IMR-90 (cell line): ENCODE measurements at regions not wholly inside any gene's neighbourhood (a gene's known extent, or its start where the extent isn't known, plus 50 kb on each side); places are given as distances from the start of the nearest gene placed in this dataset.
"Not testable (repeated sequence)": the region's sequence is repeated elsewhere in the genome, so short reads cannot be mapped to it uniquely, and the experiment has no call there.

Experiments used
- ATAC-seq: fragments of 200-7000 bp; cut with Tn5 transposase; 2 replicates; pipeline ENCODE4 v1.9.1; 2020; ENCODE audit warnings: low read depth, mild to moderate bottlenecking, moderate library complexity
- BruUV-seq: library from RNA; stranded (reverse); fragments of 400-500 nt; replicated peaks from 2 replicates; lab custom pipeline; 2021; lab: Mats Ljungman, UMichigan
- CTCF ChIA-PET: fragments of 300-600 bp; formaldehyde crosslinking; extraction: SDS; loops from one replicate; lab custom pipeline; 2021; ENCODE audit warnings: antibody characterized with exemption; lab: Yijun Ruan, JAX
- POLR2A ChIA-PET: fragments of 300-600 bp; sonication (Branson Sonifier 250); formaldehyde crosslinking; loops from one replicate; lab custom pipeline; 2022; ENCODE audit warnings: antibody characterized with exemption; ENCODE audit not compliant: unreplicated experiment; lab: Charles Lee
- DNase-seq: peaks from one replicate; pipeline ENCODE4 v3.0.0; 2013
- H2AFZ ChIP-seq: replicated peaks from 2 replicates; pipeline ENCODE3; 2013; ENCODE audit warnings: low read length, mild to moderate bottlenecking; ENCODE audit not compliant: poor library complexity
- H2AK5ac ChIP-seq: 2 replicates; pipeline ENCODE4 v1.6.1; 2013; ENCODE audit warnings: low read depth, low read length, inconsistent platforms
- H2AK9ac ChIP-seq: replicated peaks from 2 replicates; pipeline ENCODE3; 2013; ENCODE audit warnings: mild to moderate bottlenecking, low read depth, low read length, moderate library complexity; ENCODE audit not compliant: poor library complexity
- H2BK120ac ChIP-seq: 2 replicates; pipeline ENCODE4 v1.6.1; 2013; ENCODE audit warnings: low read depth, low read length, inconsistent platforms
- H2BK15ac ChIP-seq: 3 replicates; pipeline ENCODE4 v1.6.1; 2013; ENCODE audit warnings: low read depth, low read length, inconsistent platforms
- H2BK20ac ChIP-seq: 2 replicates; pipeline ENCODE4 v1.6.1; 2013; ENCODE audit warnings: low read depth, mild to moderate bottlenecking, inconsistent platforms, low read length, moderate library complexity
- H2BK5ac ChIP-seq: 2 replicates; pipeline ENCODE4 v1.6.1; 2013; ENCODE audit warnings: mild to moderate bottlenecking, low read depth, low read length, inconsistent platforms; ENCODE audit not compliant: poor library complexity, severe bottlenecking
- H3K14ac ChIP-seq: replicated peaks from 2 replicates; pipeline ENCODE4 v1.6.1; 2013; ENCODE audit warnings: low read depth, low read length, inconsistent platforms
- H3K18ac ChIP-seq: 2 replicates; pipeline ENCODE4 v1.6.1; 2013; ENCODE audit warnings: low read depth, low read length, control low read depth
- H3K23ac ChIP-seq: 2 replicates; pipeline ENCODE4 v1.6.1; 2013; ENCODE audit warnings: low read depth, low read length, inconsistent platforms
- H3K27ac ChIP-seq: 2 replicates; pipeline ENCODE4 v1.5.1; 2013; ENCODE audit warnings: mild to moderate bottlenecking, control low read depth, low read length; ENCODE audit not compliant: insufficient read depth
- H3K27me3 ChIP-seq: 2 replicates; pipeline ENCODE4 v1.6.1; 2013; ENCODE audit warnings: low read length; ENCODE audit not compliant: control insufficient read depth, insufficient read depth
- H3K36me3 ChIP-seq: 2 replicates; pipeline ENCODE4 v1.6.1; 2013; ENCODE audit warnings: low read length, mixed read lengths; ENCODE audit not compliant: control insufficient read depth, insufficient read depth
- H3K4ac ChIP-seq: 2 replicates; pipeline ENCODE4 v1.6.1; 2013; ENCODE audit warnings: low read depth, low read length, inconsistent platforms
- H3K4me1 ChIP-seq: 2 replicates; pipeline ENCODE4 v1.6.1; 2013; ENCODE audit warnings: low read length, mixed read lengths; ENCODE audit not compliant: control insufficient read depth, insufficient read depth
- H3K4me2 ChIP-seq: 2 replicates; pipeline ENCODE4 v1.6.1; 2013; ENCODE audit warnings: low read depth, mild to moderate bottlenecking, control low read depth, low read length, moderate library complexity
- H3K4me3 ChIP-seq: 2 replicates; pipeline ENCODE4 v1.5.1; 2013; ENCODE audit warnings: low read depth, mild to moderate bottlenecking, control low read depth, low read length, moderate library complexity; ENCODE audit not compliant: insufficient read depth
- H3K56ac ChIP-seq: 2 replicates; pipeline ENCODE4 v1.6.1; 2013; ENCODE audit warnings: low read length, inconsistent platforms; ENCODE audit not compliant: insufficient read depth; ENCODE audit errors: extremely low read depth
- H3K79me1 ChIP-seq, 2 experiments: 2 replicates each; pipeline ENCODE4 v1.6.1; 2013; ENCODE audit warnings: low read length in 2 of 2, inconsistent platforms in 1 of 2, low read depth in 1 of 2
- H3K9ac ChIP-seq: 2 replicates; pipeline ENCODE4 v1.6.1; 2013; ENCODE audit warnings: low read depth, low read length, control low read depth
- H3K9me1 ChIP-seq: 2 replicates; pipeline ENCODE4 v1.6.1; 2013; ENCODE audit warnings: low read length, inconsistent platforms; ENCODE audit not compliant: insufficient read depth
- H3K9me3 ChIP-seq: 2 replicates; pipeline ENCODE4 v1.6.1; 2013; ENCODE audit warnings: low read length; ENCODE audit not compliant: control insufficient read depth, insufficient read depth
- H4K20me1 ChIP-seq: 2 replicates; pipeline ENCODE4 v1.6.1; 2013; ENCODE audit warnings: low read length, inconsistent platforms; ENCODE audit not compliant: insufficient read depth
- H4K5ac ChIP-seq: 2 replicates; pipeline ENCODE4 v1.6.1; 2013; ENCODE audit warnings: mild to moderate bottlenecking, low read depth, low read length, control low read depth
- H4K8ac ChIP-seq, 2 experiments: 2 replicates each; pipeline ENCODE4 v1.6.1; 2013; ENCODE audit warnings: low read depth in 2 of 2, low read length in 2 of 2, control low read depth in 1 of 2, inconsistent platforms in 1 of 2
- H4K91ac ChIP-seq: 2 replicates; pipeline ENCODE4 v1.6.1; 2013; ENCODE audit warnings: low read depth, low read length, inconsistent platforms; ENCODE audit not compliant: insufficient read depth
- MXI1 ChIP-seq: IDR thresholded peaks from 2 replicates; pipeline ENCODE4 v1.6.1; 2012; ENCODE audit warnings: low read depth, mild to moderate bottlenecking, low read length, moderate library complexity, borderline replicate concordance
- WGBS, 2 experiments: methylation state at CpG; one replicate each; pipeline versions ENCODE4 v1.1.5 to v1.1.7; 2013; ENCODE audit warnings: missing lambda C conversion rate in 2 of 2; ENCODE audit not compliant: insufficient read length in 1 of 2; ENCODE audit errors: extremely low coverage in 2 of 2; 5-methylcytosine and 5-hydroxymethylcytosine counted together
- dilution Hi-C: fragments of 300-500 bp; cut with HindIII; formaldehyde crosslinking; loops from one replicate; pipeline ENCODE4 v1.14.3; 2018; ENCODE audit warnings: low sequenced_read_pairs; ENCODE audit not compliant: unreplicated experiment
- in situ Hi-C: fragments of 300-500 bp; cut with MboI; formaldehyde crosslinking; loops from 3 replicates; pipeline ENCODE4 v1.14.3; 2019; ENCODE audit warnings: low sequenced_read_pairs, inconsistent platforms, mixed read lengths
- intact Hi-C: fragments of 100-400 bp; cut with micrococcal nuclease; formaldehyde crosslinking; loops from 2 replicates; pipeline ENCODE4 v1.10.0; 2022

DNA sequence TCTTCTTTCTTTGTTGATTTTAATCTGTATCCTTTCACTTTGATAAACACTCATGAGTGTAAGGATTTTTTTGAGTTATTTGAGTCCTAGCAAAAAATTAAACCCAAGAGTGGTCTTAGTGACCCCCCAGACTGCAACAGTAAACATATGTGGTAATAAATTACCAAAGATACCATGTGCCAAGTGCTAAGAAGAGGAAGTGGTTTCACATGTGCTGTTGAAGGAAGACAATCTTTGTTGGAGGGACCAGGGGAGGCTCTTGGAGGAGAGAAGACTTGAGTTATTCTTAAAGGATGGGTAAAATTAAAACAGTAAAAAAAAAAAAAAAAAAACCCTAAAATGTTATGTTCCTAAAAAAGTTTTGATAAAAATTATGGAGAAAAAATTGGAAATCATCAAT lies 150.2 kb downstream of the SEC23IP start:
- no peak overlapping the region for H4K91ac ChIP-seq
- H3K27ac ChIP-seq = no peak overlapping the region
- no peaks in the 10 kb centered on the region for H3K9me1 ChIP-seq
- no peaks in the 10 kb centered on the region for H4K20me1 ChIP-seq
- H2BK120ac ChIP-seq = no peak overlapping the region
- intact Hi-C loops = no loop called here
- H4K5ac ChIP-seq = no peak overlapping the region
- dilution Hi-C loops = no loop called here
- H3K14ac ChIP-seq = no peak overlapping the region
- H3K4me3 ChIP-seq = no peak overlapping the region
- BruUV-seq = no TSS peak
- ChIA-PET POLR2A (no interaction called here), CTCF (no interaction called here)
- H3K18ac ChIP-seq = no peak overlapping the region
- H3K9me3 ChIP-seq = no peaks in the 10 kb centered on the region; the same call in 1 of the 2 replicates
- no peaks in the 10 kb centered on the region for H3K27me3 ChIP-seq
- H2AK9ac ChIP-seq = no peak overlapping the region
- in situ Hi-C loops = no loop called here
- H3K4ac ChIP-seq = no peak overlapping the region
- H3K23ac ChIP-seq = no peak overlapping the region
- no peaks in the 10 kb centered on the region for H3K36me3 ChIP-seq
- H2BK5ac ChIP-seq = no peak overlapping the region
- H4K8ac ChIP-seq = no peak overlapping the region
- TF ChIP-seq MXI1 = no peak
- DNase-seq (no peak), ATAC-seq (no peak)
- no peak overlapping the region for H2AK5ac ChIP-seq
- no peak overlapping the region for H3K4me2 ChIP-seq
- H3K9ac ChIP-seq = no peak overlapping the region
- H2BK20ac ChIP-seq = no peak overlapping the region
- no peaks in the 10 kb centered on the region for H3K79me1 ChIP-seq
- no peak overlapping the region for H2AFZ ChIP-seq
- H3K56ac ChIP-seq = no peak overlapping the region
- no peaks in the 10 kb centered on the region for H3K4me1 ChIP-seq
- H2BK15ac ChIP-seq = no peak overlapping the region

DNA sequence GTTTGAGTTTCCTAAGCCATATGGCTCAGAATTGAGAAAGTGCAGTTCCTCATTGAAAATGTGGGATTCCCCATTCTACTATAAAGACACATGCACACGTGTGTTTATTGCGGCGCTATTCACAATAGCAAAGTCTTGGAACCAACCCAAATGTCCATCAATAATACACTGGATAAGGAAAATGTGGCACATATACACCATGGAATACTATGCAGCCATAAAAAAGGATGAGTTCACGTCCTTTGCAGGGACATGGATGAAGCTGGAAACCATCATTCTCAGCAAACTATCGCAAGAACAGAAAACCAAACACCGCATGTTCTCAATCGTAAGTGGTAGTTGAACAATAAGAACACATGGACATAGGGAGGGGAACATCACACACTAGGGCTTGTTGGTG lies 154.8 kb downstream of the SEC23IP start:
- H3K4me3 ChIP-seq, H2AK5ac ChIP-seq, H3K14ac ChIP-seq, POLR2A ChIA-PET, DNase-seq, dilution Hi-C loops, H3K79me1 ChIP-seq, H2BK120ac ChIP-seq, H3K27ac ChIP-seq, CTCF ChIA-PET, H2AK9ac ChIP-seq, H3K9me1 ChIP-seq, H3K4me2 ChIP-seq, H3K27me3 ChIP-seq, H3K4me1 ChIP-seq, H4K20me1 ChIP-seq, H3K9ac ChIP-seq, H4K8ac ChIP-seq, H3K4ac ChIP-seq, H2AFZ ChIP-seq, intact Hi-C loops, H3K18ac ChIP-seq, H3K56ac ChIP-seq, H2BK15ac ChIP-seq, ATAC-seq, H3K9me3 ChIP-seq, H2BK20ac ChIP-seq, H3K36me3 ChIP-seq, H3K23ac ChIP-seq, BruUV-seq, H4K5ac ChIP-seq, in situ Hi-C loops, H4K91ac ChIP-seq, H2BK5ac ChIP-seq: not testable (repeated sequence)
- no CpG with 5 or more reads among the region's 7 CpGs for WGBS, 2 experiments
